Fibroblast of villous mesenchyme (primary cell): ENCODE measurements at regions not wholly inside any gene's neighbourhood (a gene's known extent, or its start where the extent isn't known, plus 50 kb on each side); places are given as distances from the start of the nearest gene placed in this dataset.

Experiments
- DNase-seq: peaks from one replicate; pipeline ENCODE4 v3.0.0-alpha.2; 2010; ENCODE audit warnings: low read depth
- H3K4me3 ChIP-seq: 2 replicates; pipeline ENCODE4 v1.5.1; 2011; ENCODE audit warnings: low read depth, mild to moderate bottlenecking, low read length
- TF ChIP-seq, protein P1 (sequence below): IDR thresholded peaks from 2 replicates; pipeline ENCODE4 v1.5.1; 2012; ENCODE audit warnings: low read depth, mild to moderate bottlenecking, low read length; ENCODE audit not compliant: insufficient read depth

DNA sequence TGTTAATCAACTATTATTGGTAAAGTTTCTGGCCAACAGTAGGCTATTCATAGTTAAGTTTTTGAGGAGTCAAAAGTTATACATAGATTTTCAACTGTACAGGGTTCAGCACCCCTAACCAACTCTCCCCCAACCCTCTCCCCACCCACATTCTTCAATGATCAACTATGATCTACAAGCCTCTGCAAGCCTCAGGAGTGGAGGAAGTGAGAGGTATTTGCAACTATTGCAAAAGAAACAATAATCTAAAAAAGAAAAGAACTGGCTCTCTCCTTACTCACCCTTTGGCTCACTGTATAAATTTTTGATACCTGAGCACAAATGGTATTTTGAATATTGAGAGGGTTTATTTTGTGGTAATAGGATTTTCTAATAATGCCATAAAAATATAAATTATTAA, 179.8 kb downstream of the IPMK start:
- TF ChIP-seq, protein P1, sequence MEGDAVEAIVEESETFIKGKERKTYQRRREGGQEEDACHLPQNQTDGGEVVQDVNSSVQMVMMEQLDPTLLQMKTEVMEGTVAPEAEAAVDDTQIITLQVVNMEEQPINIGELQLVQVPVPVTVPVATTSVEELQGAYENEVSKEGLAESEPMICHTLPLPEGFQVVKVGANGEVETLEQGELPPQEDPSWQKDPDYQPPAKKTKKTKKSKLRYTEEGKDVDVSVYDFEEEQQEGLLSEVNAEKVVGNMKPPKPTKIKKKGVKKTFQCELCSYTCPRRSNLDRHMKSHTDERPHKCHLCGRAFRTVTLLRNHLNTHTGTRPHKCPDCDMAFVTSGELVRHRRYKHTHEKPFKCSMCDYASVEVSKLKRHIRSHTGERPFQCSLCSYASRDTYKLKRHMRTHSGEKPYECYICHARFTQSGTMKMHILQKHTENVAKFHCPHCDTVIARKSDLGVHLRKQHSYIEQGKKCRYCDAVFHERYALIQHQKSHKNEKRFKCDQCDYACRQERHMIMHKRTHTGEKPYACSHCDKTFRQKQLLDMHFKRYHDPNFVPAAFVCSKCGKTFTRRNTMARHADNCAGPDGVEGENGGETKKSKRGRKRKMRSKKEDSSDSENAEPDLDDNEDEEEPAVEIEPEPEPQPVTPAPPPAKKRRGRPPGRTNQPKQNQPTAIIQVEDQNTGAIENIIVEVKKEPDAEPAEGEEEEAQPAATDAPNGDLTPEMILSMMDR = no peak
- H3K4me3 ChIP-seq = no peak overlapping the region
- DNase-seq = no peak

DNA sequence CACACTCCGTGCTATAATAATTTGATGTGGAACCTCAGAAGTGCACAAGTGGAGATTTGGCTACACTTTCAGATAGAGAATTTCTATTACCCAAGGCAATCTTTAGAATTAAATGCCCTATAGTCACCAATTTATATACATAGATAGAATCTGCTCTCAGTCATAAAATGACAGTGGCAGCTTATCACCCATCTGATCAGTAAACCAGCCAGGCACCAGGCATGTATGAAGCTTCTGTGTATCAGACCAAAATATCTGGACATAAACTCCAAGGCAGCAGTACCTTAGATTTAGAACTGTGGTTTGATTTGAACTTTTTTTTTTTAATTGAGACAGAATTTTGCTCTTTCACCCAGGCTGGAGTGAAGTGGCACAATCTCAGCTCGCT, 180.9 kb downstream of the IPMK start:
- TF ChIP-seq, protein P1 = no peak
- DNase-seq = no peak
- H3K4me3 ChIP-seq = no peak overlapping the region

DNA sequence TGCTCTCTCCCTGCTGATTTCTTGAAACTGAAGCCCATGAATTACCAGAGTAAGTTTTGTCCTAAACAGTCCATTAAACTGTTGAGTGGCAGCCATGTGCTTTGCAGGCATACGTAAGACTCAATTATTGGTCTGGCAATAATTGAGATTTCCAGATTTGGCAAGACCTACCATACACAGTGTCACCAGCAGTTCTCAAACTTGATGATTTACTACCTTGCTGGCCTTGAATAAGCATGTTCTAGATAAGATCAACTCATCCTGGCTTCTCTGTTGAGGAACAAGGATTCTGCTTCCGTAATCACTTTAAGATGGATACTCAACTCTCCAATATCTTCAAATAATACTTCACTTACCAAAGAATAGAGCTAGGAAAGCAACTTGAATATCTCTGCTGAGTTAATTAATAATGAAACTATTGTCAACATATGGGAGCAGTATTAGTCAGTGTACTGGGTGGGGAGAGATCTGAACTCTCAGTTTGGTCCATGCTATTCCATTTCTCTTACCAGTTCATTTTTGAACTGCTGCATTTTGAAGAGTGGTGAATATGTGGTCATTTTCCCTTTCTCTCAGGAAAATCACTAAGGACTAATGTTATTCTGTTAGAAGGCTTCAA, 181.4 kb downstream of the IPMK start:
- TF ChIP-seq, protein P1 = no peak
- no peak for DNase-seq
- no peak overlapping the region for H3K4me3 ChIP-seq

DNA sequence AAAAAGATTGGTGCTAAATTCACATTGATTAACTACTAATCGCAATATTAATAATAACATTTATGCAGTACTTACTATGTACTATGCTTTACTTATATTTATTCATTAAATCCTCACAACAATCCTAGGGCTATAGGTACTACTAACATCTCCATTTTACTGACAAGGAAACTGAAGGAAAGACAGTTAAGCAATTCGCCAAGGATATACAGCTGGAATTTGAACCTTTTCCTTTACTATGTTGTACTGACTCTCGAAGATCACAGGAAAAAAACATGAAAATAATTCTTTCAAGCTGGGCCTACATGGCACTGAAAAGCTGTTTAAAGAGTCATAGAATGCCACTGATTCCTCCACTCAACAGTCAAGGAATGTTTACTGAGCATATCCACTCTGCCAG, 185.4 kb downstream of the IPMK start:
- no peak overlapping the region for H3K4me3 ChIP-seq
- TF ChIP-seq, protein P1 = no peak
- no peak for DNase-seq

DNA sequence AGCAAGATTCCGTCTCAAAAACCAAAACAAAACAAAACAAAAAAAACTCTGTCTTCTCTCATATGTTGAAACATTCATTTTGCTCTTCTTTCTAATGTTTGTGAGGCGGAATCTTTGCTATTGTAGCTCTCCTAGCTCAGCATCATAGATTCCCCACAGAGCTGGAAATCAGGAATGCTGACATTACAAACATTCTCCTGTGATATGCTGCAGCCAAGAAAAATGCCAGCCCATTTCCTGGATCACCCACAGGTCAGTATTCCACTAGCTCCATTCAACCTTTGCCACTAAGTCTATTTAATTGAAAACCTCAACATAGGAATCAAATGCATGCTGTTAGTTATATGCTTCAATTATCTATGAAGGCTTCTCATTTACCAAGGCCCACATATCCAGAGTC, 186.3 kb downstream of the IPMK start:
- TF ChIP-seq, protein P1 = no peak
- H3K4me3 ChIP-seq = no peak overlapping the region
- no peak for DNase-seq

DNA sequence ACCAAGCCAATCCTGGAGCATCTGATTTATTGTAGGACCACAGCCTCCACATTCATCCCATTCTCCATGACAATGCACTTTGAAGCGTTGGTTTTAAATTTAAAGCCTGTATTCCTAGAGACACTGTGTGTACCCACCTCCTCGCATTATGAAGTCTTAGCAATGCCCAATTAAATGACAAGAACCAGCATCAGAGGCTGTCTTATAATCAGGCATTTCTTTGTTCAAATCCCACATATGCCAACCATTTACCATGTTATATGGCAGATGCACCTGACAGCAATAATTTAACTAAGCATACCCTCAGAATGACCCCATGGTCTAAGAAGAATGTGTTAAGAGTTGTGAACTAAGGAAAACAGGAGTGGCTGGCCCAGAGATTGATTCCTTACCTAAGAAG, 188.2 kb downstream of the IPMK start:
- H3K4me3 ChIP-seq = no peak overlapping the region
- TF ChIP-seq, protein P1 = no peak
- DNase-seq = no peak

DNA sequence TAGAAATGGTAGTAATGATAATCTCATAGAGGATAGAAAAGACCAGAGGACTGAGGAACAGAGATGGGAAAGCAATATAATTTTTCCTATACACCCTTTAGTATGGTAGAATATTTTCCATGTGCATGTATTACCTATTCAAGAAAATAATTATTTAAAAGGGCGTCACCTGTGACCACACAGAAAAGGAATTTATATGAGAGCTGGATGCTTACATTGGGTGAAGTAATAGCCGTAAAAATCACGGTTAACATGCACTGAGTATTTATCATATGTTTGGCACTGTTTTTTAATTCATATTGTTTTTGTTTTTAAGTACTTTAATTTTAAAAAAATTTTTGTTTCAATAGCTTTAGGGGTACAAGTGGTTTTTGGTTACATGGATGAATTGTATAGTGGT, 195.1 kb downstream of the IPMK start:
- no peak for DNase-seq
- TF ChIP-seq, protein P1 = no peak
- H3K4me3 ChIP-seq = no peak overlapping the region
